GM18519 (cell line): ENCODE measurements at regions not wholly inside any gene's neighbourhood (a gene's known extent, or its start where the extent isn't known, plus 50 kb on each side); places are given as distances from the start of the nearest gene placed in this dataset.
"Not testable (repeated sequence)": the region's sequence is repeated elsewhere in the genome, so short reads cannot be mapped to it uniquely, and the experiment has no call there.

ENCODE experiments used
- ATAC-seq: cut with Tn5 transposase; IDR thresholded peaks from one replicate; pipeline ENCODE4 v1.9.1; 2021; ENCODE audit warnings: mild to moderate bottlenecking, moderate library complexity; ENCODE audit not compliant: unreplicated experiment, low FRiP score

DNA sequence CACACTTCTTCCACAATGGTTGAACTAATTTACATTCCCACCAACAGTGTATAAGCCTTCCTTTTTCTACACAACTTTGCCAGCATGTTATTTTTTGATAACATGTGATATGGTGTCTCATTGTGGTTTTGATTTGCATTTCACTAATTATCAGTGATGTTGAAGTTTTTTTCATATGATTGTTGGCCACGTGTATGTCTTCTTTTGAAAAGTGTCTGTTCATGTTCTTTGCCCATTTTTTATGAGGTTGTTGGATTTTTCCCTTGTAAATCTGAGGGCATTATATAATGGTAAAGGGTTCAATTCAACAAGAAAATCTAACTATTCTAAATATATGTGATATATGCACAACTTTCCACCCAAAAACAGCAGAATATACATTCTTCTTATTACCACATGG lies 153.4 kb upstream of the POGK start:
- not testable (repeated sequence) for ATAC-seq

DNA sequence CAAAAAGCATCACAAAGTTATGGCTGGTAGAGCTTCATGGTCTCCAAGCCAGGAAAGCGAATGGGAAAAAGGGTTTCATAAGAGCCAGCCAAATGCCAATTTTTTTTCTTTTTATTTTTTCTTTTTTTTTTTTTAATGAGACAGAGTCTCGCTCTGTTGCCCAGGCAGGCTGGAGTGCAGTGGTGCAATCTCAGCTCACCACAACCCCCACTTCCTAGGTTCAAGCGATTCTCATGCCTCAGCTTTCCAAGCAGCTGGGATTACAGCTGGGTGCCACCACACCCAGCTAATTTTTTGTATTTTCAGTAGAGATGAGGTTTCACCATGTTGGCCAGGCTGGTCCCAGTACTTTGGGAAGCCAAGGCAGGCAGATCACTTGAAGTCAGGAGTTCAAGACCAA lies 148.7 kb upstream of the POGK start:
- ATAC-seq, result not testable (repeated sequence)

DNA sequence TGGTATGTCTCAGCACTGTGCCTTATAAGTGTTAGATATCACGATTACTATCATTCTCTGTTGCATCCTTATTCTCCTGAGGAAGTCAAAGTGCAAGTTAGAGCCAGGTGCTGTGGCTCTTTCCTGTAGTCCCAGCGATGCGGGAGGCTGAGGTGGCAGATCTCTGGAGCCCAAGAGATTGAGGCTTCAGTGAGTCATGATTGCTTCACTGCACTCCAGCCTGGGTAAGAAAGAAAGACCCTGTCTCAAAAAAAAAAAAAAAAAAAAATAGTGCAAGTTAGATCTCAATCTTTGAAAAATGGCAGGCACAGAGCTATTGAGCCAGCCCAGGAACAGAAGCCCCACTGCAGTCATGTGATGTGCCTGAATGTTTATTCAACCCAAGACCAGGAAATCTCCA lies 147.8 kb upstream of the POGK start:
- no peak for ATAC-seq

DNA sequence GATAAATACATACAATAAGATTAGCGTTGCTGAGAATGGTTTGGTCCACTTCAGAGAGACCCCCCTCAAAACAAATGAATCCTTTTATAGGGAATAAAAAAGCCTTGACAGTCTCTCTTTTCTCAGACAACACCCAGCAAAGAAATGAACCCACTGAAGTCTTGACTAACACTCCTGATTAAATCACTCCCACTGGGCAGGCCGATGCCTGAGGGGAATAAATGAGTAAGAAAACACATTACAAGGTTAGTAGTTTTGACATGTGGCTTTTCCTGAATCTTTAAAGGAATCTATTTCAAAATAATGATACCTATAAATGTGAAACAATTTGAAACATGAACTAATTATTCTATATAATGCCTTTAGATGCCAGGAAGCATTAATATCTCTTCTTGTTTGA lies 146.9 kb upstream of the POGK start:
- no peak for ATAC-seq

DNA sequence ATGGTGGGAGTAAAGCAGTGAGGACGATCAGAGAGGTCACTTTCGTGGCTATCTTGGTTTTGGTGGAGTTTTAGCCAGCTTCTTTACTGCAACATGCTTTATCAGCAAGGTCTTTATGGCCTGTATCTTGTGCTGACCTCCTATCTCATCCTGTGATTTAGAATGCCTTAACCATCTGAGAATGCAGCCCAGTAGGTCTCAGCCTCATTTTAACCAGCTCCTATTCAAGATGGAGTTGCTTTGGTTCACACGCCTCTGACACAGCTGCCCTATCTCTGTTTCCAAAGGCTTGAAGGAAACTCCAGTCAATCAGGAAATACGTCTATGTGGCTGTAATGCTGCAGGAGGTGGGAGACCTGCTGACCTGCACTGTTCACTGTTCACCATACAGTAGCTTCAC lies 146.1 kb upstream of the POGK start:
- no peak for ATAC-seq

DNA sequence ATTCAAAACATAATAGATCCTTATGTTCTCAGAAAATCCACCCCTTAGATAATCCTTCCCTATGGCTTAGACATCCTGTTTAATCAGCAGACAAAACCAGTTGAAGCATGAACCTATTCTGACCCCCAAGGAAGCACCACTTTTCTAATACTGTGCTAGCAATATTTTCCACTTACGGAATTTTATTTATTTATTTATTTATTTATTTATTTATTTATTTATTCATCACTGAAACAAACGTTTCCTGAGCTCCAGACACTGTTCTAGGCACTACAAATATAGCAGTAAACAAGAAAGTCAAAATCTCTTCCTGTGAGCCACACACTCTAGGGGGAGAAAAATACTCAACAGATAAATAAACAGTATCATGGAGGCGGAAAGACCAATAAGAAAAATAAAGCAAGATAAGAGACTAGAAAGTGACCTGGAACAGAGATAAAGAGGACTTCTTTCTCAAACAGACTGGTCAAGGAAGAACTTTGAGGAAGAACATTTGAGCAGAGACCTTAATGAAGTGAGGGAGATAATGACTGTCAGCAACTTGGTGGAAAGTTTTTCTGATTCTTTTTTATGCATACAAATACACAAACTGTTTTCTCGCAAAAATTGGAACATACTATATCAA lies 145.5 kb upstream of the POGK start:
- ATAC-seq, result no peak

DNA sequence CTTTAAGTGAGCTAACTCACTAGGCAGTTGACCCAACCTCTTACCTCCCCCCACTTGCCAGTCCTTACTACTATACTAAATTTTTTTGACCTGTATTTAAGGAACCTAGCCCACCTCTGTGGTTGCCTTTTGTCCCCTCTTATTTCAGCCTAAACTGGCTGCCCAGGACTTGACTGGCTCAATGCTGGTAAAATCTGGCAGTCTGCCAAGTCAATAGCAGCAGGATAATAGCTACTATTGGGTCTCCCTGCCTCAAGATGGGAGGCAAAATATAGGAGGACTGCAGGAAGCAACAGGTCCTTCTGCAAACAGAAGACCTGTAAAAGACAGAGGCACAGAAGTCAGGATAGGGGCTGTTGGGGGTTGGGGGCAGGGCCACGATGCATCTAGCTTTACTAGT lies 144.2 kb upstream of the POGK start:
- ATAC-seq, result no peak

DNA sequence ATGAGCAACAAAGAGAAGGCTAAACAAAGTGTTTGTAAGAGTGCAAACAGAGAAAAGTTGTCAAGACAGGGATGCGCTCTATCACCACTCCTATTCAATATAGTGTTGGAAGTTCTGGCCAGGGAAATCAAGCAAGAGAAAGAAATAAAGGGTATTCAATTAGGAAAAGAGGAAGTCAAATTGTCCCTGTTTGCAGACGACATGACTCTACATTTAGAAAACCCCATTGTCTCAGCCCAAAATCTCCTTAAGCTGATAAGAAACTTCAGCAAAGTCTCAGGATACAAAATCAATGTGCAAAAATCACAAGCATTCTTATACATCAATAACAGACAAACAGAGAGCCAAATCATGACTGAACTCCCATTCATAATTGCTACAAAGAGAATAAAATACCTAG lies 143.4 kb upstream of the POGK start:
- not testable (repeated sequence) for ATAC-seq

DNA sequence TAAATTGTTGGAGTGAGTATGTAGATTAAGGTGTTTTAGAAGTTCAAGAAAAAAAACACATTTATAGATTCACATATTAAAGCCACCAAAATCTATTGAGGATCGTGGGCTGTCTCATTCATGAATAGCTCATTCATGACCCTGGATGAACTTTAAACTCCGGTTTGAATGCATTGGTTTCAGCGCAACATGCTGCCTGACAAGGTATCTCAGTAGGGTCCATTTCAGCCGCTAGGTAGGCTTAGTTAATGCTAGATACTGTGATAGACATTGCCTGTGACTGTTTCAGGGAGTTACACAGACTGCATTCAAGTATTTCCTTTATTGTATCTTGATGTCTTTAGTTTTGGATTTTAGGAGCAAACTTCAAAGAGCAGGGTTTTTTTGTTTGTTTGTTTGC lies 140.5 kb upstream of the POGK start:
- no peak for ATAC-seq

DNA sequence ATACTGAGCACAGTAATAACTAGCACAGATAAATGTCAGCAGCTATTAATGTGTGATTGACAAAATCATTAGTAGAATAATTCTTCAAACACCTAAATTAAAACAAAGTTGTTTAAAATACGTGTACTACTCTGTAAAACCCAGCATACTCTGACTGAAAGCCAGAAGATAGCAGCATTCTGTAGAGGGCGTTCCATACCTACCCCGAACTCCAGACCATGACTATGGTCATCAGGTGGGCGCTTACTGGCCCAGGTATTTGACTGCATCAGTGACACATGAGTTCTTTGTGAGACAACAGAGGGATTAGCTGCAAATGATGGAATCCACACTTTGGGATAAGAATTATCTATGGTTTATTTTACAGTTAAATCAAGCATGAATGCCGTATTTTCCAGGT lies 139.7 kb upstream of the POGK start:
- ATAC-seq, result no peak

DNA sequence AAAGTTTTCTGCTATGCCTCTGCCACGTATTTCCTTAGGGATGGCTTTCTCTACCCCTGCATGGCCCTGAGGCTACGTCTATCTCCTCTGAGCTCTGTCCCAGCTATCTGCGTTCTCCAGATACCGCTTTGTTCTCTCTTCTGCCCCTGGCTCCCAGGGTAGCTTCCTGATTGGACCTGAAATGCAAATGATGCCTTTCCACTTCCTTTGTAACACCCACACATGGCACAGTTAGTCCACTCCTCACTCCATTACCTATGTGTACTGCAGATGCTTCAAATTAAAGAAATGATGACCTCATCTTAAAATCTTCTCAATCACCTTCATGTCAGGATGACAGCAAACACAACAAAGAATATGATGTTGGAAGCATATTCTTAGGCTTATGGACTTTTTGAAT lies 138.6 kb upstream of the POGK start:
- no peak for ATAC-seq

DNA sequence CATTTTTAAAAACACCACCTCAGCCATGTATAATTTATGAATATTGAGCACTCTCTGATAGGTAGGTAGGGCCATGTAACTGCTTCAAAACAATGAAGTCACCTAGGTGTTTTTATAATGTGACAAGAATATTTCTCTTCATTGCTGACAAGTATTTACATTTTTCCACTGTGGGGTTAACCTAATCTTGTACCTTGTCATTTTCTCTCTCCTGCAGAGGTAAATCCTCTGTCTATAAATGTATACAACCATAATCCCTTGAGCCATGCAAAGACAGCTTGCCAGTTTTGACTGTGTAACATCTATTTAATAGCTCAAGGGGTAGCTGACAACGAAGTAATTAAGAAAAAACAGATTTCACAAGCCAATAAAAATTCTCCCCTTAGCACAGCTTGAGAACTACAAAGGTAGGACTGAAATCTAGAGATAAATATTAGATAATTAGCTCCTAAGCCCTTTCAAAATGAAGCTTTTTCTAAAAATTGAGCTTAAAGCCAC lies 137.6 kb upstream of the POGK start:
- no peak for ATAC-seq

DNA sequence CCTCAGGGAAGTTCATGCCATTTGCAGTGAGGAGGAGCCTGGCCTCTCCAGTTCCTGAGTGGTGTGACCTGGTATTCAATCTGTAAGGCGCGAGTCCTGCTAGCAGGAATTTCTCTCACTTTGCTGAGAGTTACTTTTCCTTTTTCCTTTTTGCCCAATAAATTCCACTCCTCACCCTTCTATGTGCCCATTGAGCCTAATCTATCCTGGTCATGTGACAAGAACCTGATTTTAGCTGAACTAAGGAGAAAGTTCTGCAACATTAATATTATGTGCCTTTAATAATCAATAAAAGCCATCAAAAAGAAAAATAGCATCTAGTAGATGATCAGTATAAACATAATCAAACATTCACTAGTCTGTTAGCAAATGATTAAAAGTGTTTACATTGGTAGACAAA lies 136.1 kb upstream of the POGK start:
- ATAC-seq, result no peak

DNA sequence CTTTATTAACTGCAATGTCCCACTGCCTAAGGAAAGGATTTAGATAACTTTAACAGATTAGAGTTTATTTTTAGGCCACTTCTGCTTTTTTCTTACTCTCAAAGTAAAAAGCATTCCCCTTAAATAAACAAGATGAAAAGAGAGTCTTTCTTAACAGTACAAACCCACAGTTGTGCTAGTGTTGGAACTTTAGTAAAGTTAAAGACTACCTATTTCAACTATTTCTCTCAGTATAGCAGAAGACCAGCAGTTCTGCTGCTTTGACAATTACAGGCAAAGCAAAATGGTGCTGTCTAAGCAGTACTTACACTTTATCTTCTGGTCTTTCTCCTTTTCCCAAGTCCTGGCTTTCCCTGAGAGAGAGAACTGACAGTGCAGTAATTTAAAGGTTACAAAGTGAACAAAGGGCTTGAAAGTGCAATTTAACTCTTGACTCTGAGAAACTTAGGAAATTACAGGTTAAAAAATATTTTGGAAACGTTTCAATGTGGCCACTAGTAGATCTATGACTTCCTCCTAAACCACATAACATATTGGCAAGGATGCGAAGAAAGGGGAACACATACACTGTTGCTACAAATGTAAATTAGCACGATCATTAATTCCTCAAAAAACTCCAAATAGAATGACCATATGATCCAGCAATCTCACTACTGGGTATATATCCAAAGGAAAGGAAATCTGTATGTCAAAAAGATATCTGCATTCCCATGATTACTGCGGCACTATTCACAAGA lies 135.4 kb upstream of the POGK start:
- no peak for ATAC-seq

DNA sequence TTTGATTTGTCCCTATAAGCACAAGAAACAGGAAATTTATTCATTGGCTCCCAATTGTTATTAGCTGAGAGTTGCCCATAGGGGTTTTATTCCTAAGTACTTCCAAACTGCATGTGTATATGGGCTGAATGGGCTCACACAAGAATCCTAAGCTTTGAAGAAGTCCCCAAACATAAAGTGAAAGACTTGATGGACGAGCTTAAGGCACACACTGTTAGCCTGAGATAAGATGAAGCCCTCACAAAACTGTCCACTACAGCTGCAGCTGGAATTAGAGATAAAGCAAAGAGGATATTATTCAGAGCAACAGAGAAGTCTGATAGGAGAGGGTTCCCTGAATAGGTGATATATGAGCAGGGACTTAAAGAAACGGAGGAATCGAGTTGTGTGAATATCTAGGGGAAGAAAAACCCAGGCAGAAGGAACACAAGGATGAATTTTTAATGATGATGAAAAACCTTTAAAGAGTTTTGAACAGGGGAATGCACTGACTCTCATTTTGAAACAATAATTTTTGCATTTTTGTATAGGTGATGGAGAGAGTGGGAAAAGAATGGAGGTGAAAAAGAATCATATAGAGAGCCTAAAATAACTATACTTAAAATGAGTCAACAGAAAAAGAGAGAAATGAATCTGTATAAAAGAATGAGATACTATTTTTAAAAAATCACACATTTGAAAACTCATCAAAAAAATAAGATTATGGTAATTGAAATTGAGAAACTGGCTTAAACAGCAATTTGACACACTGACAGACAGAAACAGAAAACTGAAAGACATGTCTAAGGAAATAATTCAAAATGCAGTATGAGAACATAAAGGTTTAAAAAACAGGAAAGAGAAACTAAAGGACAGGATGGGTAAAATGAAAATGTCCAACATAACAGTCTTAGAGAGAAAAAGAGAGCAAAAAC lies 133.6 kb upstream of the POGK start:
- no peak for ATAC-seq

DNA sequence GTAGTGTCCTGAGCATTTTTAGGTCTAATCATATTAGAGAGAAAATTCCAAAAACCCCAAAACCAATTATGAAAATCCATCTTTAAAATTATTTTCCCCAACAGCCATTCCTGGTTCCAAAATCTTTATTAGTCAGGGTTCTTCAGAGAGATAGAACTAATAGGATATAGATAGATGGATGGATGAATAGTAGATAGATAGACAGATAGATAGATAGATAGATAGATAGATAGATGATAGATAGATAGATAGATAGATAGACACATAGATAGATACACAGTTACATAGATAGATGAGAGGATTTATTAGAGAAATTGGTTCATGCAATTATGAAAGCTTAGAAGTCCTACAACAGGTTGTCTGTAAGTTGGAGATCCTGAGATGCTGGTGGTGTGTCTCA lies 122.7 kb upstream of the POGK start:
- no peak for ATAC-seq

DNA sequence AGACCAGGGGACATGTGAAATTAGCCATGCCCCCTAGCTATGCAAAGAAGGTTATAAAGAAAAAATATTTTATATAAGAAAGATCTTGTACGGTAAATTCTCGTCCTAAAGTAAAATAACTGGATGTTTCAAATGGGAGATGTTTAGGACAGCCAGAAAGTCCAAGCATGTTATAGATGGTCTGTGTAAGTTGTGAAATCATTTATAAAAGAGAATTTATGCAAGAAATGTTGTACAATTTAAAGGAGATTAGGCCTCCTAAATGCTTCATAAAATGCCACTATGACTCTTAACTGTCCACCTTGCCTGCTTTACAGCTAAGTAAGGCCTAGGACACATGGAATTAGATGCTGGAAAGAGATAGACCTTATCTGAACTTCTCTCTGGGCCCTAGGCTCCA lies 118.1 kb upstream of the POGK start:
- ATAC-seq, result no peak

DNA sequence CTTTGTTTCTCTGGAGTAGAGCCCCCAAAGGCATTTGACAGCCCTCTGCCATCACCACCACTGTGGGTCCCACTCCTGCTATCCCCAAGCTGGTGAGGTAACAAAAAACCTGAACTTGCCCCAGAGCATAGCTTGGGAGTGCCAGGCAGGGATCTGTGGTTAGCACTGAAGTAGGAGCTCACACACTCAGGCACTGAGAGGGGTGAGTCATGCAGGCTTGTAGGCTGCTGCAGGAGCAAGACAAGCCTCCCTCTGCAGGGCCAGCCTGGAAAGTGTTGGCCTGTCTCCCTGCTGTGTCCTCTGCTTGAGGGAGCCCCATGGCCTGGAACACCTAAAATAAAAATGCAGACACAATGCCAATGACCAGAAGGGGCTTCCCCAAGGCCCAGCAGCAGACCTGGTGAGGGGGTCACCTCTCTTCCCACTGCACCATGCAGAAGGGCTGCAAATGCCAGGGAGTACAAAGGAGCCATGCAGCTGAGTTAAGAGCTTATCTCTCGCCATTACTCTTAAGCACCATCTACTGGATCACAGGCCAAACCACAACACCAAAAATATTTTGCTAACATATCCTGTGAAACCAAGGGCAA lies 108.9 kb upstream of the POGK start:
- no peak for ATAC-seq

DNA sequence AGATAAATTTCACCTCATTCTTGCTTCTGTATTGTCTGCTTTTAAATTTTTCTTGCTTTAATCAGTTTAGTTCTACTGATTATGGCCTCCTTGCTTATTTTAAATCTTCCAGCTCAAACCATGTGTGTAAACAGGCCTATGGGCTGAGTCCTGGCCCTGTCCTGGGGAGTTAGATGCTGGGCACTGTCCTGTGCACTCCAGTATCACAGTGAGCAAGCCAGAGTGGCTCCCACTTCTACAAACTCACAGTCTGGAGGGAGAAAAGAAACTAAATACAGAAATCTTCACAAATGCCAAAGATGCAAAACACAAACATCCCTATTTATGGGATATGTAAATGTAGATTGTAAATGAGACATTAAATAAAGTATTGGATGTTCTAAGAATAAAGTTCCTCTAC lies 101.1 kb upstream of the POGK start:
- ATAC-seq, result no peak

DNA sequence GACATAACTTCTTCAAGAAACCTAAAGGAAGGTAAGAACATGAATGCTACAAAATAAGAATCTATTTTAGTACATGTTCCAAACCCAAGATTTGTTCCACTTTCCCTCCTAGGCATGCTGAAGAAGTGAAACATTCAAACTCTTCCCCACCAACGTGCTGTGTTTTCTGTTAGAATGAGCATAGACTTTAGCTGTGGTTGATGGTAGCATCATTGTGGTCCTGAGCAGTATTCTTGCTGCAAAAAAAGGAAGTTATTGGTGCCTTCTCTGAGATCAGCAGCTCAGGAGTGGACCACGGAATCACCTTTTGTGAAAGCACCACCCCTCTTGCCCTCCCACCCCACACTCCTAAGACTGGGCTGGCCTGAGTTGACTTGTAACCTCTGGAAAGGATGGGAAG lies 100.4 kb upstream of the POGK start:
- ATAC-seq, result no peak

DNA sequence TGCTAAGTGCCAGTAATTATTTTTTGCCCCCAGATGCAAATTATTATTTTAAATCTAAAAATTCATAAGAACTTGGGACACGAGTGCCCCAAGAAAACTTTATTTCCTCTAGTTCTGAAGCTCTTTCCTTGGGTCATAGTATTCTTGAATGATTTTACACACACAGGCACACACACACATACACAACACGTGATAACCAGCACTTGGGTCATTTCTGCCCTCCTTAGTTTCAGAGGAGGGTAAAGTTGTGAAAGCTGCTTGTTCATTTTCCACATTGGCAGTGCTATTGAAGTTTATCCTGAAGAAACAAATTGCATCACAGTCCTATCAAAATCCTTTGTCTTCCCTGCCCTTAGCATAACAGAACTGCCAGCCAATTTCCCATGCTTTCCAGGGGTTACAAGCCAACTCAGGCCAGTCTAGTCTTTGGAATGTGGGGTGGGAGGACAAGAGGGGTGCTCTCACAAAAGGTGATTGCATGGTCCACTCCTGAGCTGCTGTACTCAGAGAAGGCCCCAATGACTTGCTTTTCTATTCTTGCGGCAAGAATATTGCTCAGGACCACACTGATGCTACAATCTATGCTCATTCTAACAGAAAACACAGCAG lies 98.5 kb upstream of the POGK start:
- ATAC-seq, result no peak
